HG03460 (cell line): ENCODE measurements at regions not wholly inside any gene's neighbourhood (a gene's known extent, or its start where the extent isn't known, plus 50 kb on each side); places are given as distances from the start of the nearest gene placed in this dataset.
"Not testable (repeated sequence)": the region's sequence is repeated elsewhere in the genome, so short reads cannot be mapped to it uniquely, and the experiment has no call there.

Experiments used
- ATAC-seq: cut with Tn5 transposase; IDR thresholded peaks from one replicate; pipeline ENCODE4 v1.9.1; 2021; ENCODE audit not compliant: unreplicated experiment

GRCh38 chr3:132084982-132085381, 50.2 kb upstream of the CPNE4 start:
- no peak for ATAC-seq

- ATAC-seq, result no peak
Observed at GRCh38 chr3:132087356-132087755, 52.5 kb upstream of the CPNE4 start.

- no peak for ATAC-seq
Observed at GRCh38 chr3:132088291-132088690, 53.5 kb upstream of the CPNE4 start.

- no peak for ATAC-seq
Observed at GRCh38 chr3:132090921-132091320, 56.1 kb upstream of the CPNE4 start.

- no peak for ATAC-seq
Observed at GRCh38 chr3:132116601-132117000, 81.8 kb upstream of the CPNE4 start.

- no peak for ATAC-seq
Observed at GRCh38 chr3:132117642-132118041, 82.8 kb upstream of the CPNE4 start.

- no peak for ATAC-seq
Observed at GRCh38 chr3:132119531-132119930, 84.7 kb upstream of the CPNE4 start.

- ATAC-seq, result no peak
Observed at GRCh38 chr3:132124096-132124495, 89.3 kb upstream of the CPNE4 start.

- ATAC-seq, result no peak
Observed at GRCh38 chr3:132124651-132125284, 90.0 kb upstream of the CPNE4 start.

- ATAC-seq, result no peak
Observed at GRCh38 chr3:132134611-132135010, 99.8 kb upstream of the CPNE4 start.

GRCh38 chr3:132135628-132136333, 101.0 kb upstream of the CPNE4 start:
- ATAC-seq, result no peak

GRCh38 chr3:132136334-132136716, 101.5 kb upstream of the CPNE4 start:
- no peak for ATAC-seq

GRCh38 chr3:132136902-132137301, 102.1 kb upstream of the CPNE4 start:
- ATAC-seq, result not testable (repeated sequence)

GRCh38 chr3:132145833-132146232, 111.0 kb upstream of the CPNE4 start:
- ATAC-seq, result no peak

GRCh38 chr3:132154619-132155018, 119.8 kb upstream of the CPNE4 start:
- ATAC-seq, result no peak

GRCh38 chr3:132159145-132159544, 124.3 kb upstream of the CPNE4 start:
- ATAC-seq, result no peak

- ATAC-seq, result no peak
Observed at GRCh38 chr3:132160198-132160597, 125.4 kb upstream of the CPNE4 start.

- no peak for ATAC-seq
Observed at GRCh38 chr3:132161608-132162007, 126.8 kb upstream of the CPNE4 start.

GRCh38 chr3:132164469-132165092, 129.8 kb upstream of the CPNE4 start:
- no peak for ATAC-seq

GRCh38 chr3:132167870-132168269, 133.1 kb upstream of the CPNE4 start:
- no peak for ATAC-seq

GRCh38 chr3:132174500-132174899, 139.7 kb upstream of the CPNE4 start:
- ATAC-seq, result no peak

- no peak for ATAC-seq
Observed at GRCh38 chr3:132180337-132180791, 136.8 kb upstream of the ACP3 start.
